ENCODE measurements at regions not wholly inside any gene's neighbourhood (a gene's known extent, or its start where the extent isn't known, plus 50 kb on each side); places are given as distances from the start of the nearest gene placed in this dataset.

DNA sequence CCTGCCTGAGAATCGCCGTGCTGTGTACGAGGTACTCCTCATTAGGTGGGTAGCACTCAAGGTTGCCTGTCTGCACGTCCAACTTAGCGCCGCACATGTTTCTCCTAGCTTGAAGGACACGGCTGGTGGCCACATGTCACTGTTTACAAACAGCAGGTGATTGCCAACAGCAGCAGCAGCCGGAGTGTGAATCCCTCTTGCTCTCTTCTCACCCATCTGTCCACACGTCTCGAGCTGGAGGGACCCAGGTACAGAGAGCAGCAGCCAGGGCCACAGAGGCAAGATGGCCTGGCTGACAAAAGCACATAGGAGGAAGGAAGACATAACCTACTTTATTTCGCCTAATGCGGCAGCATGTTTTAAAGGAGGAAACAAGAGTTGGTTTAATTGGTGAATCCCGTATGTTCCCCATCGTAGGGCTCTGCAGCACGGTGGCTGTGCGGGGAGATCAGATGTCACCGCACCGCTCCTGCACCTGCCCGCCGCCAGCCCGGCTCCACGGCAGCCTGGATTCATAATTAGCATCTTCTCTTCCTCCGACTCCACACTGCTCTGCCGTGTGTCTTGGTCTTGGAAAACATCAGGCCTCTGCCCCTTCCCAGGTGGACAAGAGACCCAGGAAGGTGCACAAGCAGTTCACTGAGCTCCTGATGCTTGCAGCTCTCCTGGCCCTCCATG lies 201.6 kb upstream of the IRX1 start:
- DNase-seq (ENCODE audit: low spot score): no peak

DNA sequence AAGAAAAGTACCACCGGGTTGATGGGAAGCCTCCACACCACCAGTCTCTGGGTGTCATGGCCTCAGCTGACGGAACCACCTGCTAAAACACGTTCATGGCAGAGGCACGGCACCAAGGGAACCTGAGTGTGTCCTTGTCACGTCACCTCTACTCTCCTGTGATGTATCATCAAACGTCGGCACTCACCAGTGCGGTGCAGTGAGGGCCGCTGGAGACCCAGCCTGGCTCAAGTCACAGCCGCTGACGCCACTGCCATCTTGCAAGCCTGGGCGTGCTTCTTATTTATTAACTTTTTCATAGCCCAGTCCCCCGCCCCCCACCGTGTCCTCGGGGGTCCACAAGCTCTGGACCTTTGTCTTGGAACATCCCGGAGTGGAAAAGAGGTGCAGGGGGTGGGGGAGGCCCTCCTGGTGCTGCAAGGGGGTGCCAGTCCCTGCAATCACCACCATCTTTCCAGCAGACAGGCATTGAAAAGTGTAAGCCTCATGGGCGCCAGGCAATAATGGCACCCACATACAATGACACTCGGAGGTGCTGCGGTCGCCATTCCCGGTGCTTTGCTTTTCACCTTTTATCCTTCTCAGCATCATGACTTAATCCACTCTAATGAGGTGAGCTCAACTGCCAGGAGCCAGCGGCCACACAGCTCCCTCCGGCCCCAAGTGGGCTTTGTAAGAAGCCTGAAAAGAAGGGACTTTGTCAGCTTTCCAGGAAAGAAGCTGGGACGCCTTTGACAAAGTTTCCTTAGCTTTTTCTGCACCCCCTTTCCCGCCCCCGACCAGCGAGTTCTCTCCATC lies 202.3 kb upstream of the IRX1 start:
- DNase-seq (ENCODE audit: low spot score): no peak

DNA sequence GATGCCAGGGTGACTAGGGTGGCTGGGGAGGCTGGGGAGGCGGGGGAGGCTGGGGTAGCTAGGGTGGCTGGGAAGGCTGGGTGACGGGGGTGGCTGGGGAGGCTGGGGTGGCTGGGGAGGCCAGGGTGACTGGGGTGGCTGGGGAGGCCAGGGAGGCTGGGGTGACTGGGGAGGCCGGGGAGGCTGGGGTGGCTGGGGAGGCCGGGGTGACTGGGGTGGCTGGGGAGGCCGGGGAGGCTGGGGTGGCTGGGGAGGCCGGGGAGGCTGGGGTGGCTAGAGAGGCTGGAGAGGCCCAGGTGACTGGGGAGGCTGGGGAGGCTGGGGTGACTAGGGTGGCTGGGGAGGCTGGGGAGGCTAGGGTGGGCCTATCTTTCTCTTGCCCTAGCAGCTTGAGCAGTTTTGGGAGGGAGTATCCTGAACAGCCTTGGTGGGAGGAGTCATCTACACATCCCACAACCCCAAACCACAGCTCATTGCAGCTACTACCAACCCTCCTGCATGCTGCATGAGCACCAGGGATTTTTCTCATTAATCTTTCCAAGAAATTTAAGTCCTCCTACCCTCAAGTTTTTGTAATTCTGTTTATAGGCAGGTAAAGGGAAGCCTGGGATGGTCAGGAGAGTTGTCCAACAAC lies 203.2 kb upstream of the IRX1 start:
- no peak for DNase-seq (ENCODE audit: low spot score)

DNA sequence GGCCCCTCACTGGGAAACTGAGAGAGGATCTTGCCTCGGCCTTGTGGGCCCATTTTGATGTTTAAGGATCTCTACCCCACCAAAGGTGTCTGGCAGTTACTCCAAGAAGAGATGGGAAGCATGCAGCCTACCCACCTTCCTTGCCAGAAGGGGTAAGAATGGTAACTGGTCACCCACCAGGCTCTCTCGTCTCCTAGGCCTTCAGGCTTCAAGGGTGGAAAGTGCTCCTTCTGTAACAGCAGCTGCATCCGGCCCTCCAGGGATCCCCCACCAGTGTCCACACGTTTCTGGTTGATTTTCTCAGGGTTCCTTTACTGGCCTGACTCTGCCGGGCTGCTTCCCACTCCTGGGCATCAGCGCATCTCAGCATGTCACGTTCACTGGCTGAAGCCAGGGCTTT lies 204.4 kb upstream of the IRX1 start:
- no peak for DNase-seq (ENCODE audit: low spot score)

DNA sequence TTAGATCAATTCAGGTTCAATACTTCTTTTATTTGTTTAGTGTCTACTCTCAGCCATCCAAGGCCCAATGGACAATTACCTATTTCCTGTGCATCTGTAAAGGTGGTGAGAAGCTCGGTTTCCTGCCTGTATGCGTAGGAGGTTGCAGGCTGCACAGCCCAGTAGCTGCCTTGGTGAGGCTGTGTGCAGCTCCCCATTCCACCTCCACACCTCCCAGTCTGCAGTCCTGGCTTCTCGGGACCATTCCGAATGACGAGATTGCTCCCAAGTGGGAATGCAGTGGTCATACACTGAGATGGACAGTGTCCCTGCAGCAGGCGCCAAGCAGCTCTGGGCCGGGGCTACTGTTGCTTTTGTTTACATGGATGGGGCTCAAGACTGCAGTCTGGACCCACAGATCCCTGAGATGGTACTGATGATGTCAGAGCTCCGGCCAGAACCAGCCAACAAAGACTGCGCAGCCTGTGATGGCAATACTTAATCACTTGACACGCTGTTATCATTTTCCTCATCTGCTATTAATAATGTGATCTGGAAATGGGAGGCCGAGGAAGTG lies 206.1 kb upstream of the IRX1 start:
- DNase-seq (ENCODE audit: low spot score): no peak

DNA sequence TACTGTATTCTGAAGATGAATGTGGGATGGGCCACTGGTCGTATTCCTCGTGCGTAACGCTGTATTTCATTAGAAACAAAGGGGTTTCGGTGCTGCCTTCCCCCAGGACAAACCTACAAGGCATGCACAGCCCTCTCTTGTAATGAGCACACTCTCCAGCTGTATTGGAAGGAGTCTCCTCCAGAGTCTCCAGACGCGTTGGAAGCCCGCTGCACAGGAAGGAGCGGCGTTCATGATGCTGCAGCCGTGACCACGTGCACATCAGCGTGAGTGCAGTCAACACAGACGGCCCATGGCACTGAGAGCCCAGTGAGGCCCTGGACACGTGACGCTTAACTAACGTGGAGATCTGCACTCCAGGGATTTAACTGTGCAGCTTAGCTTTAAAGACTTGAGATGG lies 209.0 kb upstream of the IRX1 start:
- DNase-seq (ENCODE audit: low spot score): no peak

DNA sequence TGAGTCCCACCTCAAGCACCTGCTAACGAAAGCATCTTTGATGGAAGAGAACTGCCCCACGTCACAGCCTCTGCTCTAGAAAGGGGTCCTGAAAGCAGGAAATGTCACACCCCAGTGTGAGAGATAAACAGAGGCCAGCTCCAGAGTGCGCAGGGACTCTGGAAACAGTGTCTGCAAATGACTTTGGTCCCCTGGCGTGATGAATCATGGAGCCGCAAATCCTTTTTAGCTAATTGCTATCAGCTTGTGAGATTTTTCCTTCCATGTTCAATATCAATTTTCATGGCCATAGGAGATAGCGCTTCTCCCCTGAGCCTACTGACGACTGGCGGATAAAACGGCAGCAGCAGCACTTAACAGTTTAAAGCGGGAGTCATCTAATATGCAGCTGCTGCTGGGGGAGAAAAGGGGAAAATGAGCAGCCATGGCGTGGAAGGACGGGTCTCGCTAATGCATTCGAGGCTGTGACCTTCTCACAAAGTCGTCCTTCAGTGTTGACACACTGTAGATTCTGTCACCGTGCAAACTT lies 209.6 kb upstream of the IRX1 start:
- DNase-seq (ENCODE audit: low spot score): no peak

DNA sequence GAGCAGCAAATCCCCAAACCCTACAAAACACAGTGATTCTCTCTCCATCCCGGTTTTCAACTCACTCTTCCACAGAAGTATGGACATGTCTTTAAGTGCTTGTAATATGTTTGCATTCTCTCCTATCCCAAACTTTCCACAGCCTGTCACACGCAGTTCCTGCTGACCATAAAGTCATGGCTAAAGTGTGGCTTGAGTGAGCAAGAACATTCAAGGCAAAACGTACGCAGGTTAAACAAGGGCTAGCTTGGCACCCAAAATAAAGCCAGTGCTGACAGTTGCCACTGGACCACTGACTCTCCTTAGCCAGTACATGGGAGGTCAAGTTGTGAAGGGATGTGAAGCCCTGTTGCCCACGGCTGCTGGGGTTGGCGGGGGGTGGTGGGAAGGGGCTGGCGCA lies 211.1 kb upstream of the IRX1 start:
- DNase-seq (ENCODE audit: low spot score): no peak

DNA sequence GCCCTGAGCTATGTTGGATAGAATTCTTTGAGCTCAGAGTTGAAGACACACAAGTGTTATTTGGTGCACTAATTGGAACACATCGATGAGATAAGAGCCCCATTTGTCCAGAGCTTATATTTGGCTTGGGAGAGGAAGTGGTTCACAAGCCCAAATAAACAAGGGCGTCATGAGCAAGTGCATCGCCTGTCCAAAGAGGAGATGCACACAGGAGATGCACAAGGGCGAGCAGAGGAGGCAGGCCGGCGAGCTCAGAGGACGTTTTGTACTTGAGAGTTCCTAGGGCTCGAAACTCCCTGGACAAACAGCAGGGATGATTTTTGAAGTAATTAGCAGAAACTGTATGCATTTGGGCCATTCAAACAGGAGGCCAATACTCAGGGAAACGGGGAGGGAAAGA lies 212.8 kb upstream of the IRX1 start:
- no peak for DNase-seq (ENCODE audit: low spot score)

DNA sequence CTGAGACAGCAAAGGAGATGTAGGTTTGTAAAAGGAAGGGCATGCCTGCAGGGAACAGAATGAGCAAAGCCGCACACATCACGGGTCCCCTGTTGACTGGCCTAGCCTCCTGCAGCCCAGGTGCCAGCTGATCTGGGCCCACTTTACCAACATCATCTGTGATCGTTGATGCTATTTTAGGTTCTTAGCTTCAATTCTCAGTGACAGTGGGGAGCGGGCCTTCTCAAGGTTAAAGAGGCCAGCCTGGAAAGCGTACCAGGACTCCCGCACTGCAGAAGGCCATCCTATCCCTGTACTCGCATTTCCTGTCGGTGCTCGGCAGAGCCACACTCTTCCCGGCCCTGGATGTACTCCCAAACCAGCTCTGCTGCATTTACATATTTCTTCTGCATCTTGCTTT lies 213.5 kb upstream of the IRX1 start:
- DNase-seq (ENCODE audit: low spot score): no peak

DNA sequence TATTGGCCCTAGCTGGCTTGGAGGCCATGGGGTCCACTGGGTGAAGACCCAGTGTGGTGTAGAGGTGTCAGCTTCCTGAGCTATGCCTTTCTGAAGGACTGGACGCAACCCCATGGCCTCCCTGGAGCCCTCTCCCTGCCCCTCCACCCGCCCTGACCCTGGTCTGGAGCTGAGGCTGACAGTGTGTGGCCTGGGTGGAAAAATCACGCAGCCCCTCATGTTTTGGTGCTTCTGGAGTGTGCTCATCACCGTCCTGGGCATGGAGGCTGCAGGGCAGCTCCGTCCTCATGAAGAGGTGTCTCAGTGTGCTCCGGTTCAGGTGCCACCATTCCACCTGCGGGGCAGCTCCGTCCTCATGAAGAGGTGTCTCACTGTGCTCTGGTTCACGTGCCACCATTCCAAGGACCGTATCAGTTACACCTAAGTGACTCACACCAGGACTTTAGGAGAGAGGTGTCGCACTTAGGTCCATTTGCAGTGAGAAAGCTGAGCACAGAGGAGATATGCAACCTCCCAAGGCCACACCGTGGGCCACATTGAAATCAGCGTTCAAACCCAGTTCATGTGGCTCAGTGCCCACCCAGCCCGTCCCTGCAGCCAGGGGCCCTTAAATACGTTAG lies 214.3 kb upstream of the IRX1 start:
- DNase-seq (ENCODE audit: low spot score): no peak

DNA sequence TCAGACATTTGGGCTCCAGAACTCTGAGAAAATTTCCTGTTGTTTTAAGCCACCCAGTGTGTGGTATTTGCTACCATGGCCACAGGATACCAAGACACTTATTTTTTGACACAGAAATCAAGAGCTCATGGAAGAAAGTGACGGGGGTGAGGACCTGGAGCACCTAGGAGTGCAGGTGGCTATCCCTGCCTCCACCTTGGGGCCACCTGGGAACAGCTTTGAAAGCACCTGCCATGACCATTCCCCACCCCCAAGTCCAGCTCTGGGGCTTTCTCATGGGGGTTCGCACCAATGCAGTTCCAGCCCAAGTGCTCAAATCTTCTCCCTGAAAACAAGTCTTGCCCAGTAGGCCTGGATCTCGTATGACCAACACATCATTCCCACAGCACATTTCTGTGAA lies 214.9 kb upstream of the IRX1 start:
- DNase-seq (ENCODE audit: low spot score): no peak

DNA sequence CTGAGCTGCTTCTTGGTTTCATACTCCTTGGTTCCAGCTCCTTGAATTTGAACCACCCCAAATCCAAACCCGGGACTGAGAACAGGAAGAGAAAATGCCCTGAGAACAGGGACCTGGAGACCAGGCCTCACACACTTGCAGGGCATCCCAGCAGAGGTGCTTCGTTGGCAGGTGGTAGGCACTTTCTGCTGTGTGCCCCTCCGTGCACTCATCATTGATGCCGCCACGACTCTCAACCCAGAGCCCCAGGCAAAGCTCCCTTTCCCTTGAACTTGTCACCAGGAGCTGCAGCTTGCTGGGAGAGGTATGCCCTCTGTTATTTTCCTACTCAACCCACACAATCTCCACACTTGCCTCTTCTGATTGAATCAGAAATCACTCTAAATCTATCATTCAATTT lies 217.8 kb upstream of the IRX1 start:
- no peak for DNase-seq (ENCODE audit: low spot score)

DNA sequence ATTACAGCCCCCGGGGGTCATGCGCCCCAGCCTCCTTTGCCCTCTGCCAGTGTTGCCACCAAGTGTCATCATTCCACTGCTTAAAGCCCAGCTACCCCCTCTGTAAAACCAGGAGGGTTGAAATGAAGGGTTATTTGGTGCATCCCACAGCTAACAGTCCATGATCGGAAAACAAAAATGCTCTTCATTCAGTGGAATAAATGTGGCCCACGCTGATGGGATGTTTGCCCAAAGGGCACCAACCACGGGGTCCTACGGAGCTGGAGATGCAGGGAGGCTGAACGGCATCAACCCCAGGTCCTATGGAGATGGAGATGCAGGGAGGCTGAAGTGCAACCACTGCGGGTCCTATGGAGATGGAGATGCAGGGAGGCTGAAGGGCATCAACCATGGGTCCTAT lies 218.5 kb upstream of the IRX1 start:
- DNase-seq (ENCODE audit: low spot score): no peak

DNA sequence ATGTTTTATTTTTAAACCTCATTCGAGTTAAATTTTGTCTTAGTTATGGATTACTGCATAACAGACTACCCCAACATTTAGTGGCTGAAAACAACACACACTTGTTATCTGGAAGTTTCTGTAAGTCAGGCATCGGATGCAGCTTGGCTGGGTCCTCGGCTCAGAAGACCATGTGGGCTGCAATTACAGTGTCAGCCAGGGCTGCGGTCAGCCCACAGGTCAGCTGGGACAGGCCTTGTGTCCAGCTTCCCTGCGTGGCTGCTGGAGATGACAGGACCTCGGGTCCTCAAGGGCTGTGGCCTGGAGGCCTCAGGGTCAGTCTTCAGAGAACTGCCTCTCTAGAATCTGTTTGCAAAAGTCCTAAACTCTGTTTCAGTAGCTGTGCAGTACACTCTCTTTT lies 219.0 kb upstream of the IRX1 start:
- no peak for DNase-seq (ENCODE audit: low spot score)

DNA sequence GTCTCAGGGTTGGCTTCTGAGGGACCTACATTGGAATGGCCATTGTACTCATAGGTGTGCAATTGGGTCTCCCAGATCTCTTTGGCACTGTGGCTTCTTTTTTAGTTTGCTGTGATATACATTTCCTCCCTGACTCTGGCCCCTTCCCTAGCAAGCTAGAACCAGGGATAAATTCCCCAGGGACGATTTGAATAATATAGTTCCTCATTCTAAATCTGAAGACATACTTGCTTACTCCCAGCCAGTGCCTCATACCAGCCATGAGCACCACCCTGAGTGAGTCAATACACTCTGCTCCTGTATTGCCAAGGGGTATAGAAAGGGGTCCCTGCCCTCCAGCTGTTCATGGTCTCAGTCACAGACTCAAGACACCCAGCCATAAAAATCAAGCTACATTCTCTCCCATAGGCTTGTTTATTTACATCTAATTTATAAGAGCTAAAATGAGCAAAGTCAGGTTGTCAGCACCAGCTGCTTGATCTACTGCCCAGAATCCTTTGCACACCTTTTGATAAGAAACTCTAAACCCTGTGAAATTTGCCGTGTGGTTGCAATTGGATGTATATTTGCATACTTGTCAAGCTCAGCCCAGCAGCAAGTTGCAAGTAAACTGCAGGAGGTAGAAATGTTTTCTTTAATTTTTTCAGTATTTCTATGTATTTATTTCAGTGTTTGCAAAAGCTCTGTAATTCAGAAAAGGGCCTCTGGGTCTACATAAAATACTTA lies 219.9 kb upstream of the IRX1 start:
- DNase-seq (ENCODE audit: low spot score): no peak

DNA sequence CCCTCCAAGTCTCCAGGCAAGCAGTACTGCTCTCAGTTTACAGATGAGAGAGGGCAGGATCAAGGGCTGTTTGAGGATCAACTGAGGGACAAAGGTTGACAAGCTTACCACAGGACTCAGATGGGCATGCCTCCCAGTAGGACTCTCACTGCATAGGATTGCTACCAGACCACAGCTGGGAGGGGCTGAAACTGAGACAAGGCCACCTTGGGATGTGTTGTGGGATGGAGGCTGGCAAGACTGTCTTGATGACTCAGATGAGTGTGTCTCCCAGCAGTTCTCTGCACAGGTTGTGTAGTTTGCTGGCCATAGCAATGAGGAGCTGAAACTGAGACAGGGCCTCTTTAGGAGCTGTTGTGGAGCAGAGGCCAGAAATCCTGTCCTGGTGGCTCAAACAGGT lies 222.2 kb upstream of the IRX1 start:
- no peak for DNase-seq (ENCODE audit: low spot score)

DNA sequence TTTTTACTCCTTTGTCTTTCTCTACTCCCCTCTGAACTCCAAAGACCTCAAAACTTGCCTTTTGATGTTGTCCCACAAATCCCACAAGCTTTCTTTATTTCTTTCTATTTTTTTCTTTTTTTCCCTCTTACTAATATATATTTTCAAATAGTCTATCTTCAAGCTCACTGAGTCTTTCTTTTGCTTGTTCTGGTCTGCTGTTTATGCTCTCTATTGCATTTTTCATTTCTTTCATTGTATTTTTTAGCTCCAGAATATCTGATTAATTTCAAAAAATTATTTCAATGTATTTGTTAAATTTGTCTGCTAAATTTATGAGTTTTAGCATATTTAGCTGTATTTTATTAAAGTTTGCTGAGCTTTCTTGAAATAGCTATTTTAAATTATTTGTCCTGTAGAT lies 223.3 kb upstream of the IRX1 start:
- no peak for DNase-seq (ENCODE audit: low spot score)

DNA sequence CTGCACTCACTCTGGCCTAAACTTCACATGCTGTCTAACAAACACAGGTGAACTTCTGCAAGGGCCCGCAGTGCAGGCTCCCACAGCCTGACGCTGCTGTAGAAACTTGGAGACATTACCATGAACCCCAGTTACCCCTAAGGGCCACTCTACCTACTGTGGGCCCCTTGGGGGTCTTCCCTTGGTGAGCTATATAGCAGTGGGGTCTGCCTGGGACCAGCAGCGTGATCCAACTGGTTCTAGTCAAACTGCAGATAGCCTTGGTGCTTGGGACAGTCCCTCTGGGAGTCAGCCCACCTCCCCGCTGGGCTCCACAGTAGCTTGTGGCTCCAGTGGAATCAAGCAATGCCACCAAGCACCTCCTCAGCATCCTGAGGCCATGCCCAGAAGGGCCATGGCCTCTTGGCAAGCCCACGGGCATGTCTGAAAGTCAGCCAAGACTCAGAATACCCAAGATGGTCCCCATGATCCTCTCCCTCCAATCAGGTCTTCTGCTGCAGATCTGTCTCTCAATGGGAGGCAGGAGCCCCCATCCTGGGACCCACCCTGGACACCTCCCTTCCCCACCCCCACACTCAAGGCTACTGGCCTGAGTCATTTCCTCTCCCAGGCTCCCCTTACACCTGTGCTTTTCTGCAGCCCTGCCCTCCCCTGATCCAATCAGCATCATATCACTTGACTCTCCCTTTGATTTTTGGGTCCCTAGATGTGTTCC lies 230.0 kb upstream of the IRX1 start:
- DNase-seq (ENCODE audit: low spot score): no peak

DNA sequence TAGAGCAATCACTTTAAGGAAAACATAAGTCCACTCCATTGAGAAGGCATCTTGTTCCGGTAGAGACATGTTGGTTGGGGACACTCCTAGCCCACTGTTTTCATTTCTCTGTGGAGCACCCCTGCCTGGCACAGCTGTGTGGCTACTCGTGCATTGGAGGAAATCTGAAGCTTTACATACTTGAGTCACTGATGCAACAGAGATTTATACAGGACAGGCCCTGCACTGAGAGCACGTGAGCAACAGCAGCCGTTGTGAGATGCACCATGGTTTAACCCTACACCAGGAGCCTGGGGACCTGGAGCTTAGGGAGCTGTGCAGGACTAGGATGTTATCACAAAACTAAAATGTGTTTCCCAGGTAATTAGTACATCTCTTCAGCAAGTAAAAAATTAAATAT lies 230.7 kb upstream of the IRX1 start:
- DNase-seq (ENCODE audit: low spot score): no peak

DNA sequence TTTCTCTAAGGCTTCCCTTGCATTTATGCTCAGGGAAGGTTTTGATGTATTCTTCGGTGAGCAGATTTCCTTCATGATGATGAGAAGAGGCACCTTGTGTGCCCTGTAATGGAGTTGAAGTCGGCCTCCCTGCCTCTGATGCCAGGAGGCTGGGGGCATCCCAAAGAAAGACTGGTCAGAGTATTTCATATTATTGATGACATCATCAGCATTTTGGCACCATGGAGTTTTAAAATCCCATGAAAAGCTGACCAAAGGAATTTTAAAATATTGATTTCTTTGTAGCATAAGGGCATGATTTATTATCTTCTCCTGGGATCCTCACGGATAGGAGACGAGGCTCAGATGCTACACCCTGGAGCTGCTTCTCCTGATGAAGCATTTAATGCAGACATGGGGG lies 231.2 kb upstream of the IRX1 start:
- no peak for DNase-seq (ENCODE audit: low spot score)
